Left colon (tissue), 2 donors: ENCODE measurements at regions not wholly inside any gene's neighbourhood (a gene's known extent, or its start where the extent isn't known, plus 50 kb on each side); places are given as distances from the start of the nearest gene placed in this dataset.

Experiments
- ATAC-seq: fragments of 200-7000 bp; cut with Tn5 transposase; one replicate; pipeline ENCODE4 v1.9.1; 2020; ENCODE audit warnings: mild to moderate bottlenecking, moderate library complexity
- DNase-seq, 2 donors: peaks; one replicate each; pipeline ENCODE4 v3.0.0-alpha.2; 2020
- intact Hi-C, 2 donors: fragments of 100-400 bp; cut with DNase I in 1 of 2; cut with micrococcal nuclease in 1 of 2; formaldehyde crosslinking; loops; one replicate each; pipeline versions ENCODE4 v1.11.2 to v1.14.0; 2022; cut with DNase I, micrococcal nuclease
- donor health status: DM: no; HTN: no; CAD: no.
- donor health status: DM: yes; HTN: yes; CAD: no.

- ATAC-seq (no peak), DNase-seq (no peak)
- intact Hi-C loops, result no loop called here
These were observed 55.5 kb downstream of the GSPT2 start for GRCh38 chrX:51798701-51799100.

- peak; percentile 67 to 69 for DNase-seq
- intact Hi-C loops, result no loop called here
- peak; percentile 97 for ATAC-seq
These were observed 59.9 kb downstream of the GSPT2 start for GRCh38 chrX:51802917-51803688.

GRCh38 chrX:51803833-51804232 is 60.6 kb downstream of the GSPT2 start:
- intact Hi-C loops, result no loop called here
- ATAC-seq (peak; percentile 57), DNase-seq (no peak)

- no peak for DNase-seq
- ATAC-seq, result no peak
- intact Hi-C loops, result no loop called here
These were observed 61.5 kb downstream of the GSPT2 start for GRCh38 chrX:51804741-51805140.

- ATAC-seq (no peak), DNase-seq (no peak)
- intact Hi-C loops, result no loop called here
These were observed 70.7 kb downstream of the GSPT2 start for GRCh38 chrX:51813886-51814460.

GRCh38 chrX:51824061-51824460 is 69.4 kb upstream of the MAGED1 start:
- ATAC-seq (no peak), DNase-seq (no peak)
- intact Hi-C loops, result no loop called here

GRCh38 chrX:51825436-51825835 is 68.0 kb upstream of the MAGED1 start:
- ATAC-seq (peak; percentile 98), DNase-seq (no peak)
- intact Hi-C loops, result no loop called here

- ATAC-seq (peak; percentile 74), DNase-seq (peak in 1 of 2 donors; percentile 28)
- intact Hi-C loops, result no loop called here
These were observed 59.3 kb upstream of the MAGED1 start for GRCh38 chrX:51834076-51834475.

- no peak for DNase-seq
- intact Hi-C loops, result no loop called here
- peak; percentile 78 for ATAC-seq
These were observed 56.6 kb upstream of the MAGED1 start for GRCh38 chrX:51836823-51837222.

GRCh38 chrX:51837451-51837850 is 56.0 kb upstream of the MAGED1 start:
- DNase-seq (no peak), ATAC-seq (peak; percentile 75)
- intact Hi-C loops, result no loop called here

- intact Hi-C loops, result no loop called here
- DNase-seq (peak; percentile 42 to 67), ATAC-seq (peak; percentile 49)
These were observed 55.5 kb upstream of the MAGED1 start for GRCh38 chrX:51837921-51838320.
